ENCODE measurements at regions not wholly inside any gene's neighbourhood (a gene's known extent, or its start where the extent isn't known, plus 50 kb on each side); places are given as distances from the start of the nearest gene placed in this dataset.

- DNase-seq = peak in 1 of 3 donors; percentile 19
- Histone ChIP-seq H3K4me3 (ENCODE audit: low read length) (no peak overlapping the region), H3K27ac (ENCODE audit: low read length) (no peak overlapping the region), H3K27me3 (ENCODE audit: control insufficient read depth, insufficient read depth) (no peaks in the 10 kb centered on the region), H3K4me1 (ENCODE audit: control insufficient read depth, insufficient read depth, low read length) (no peaks in the 10 kb centered on the region), H3K9me3 (ENCODE audit: control insufficient read depth, low read length) (no peaks in the 10 kb centered on the region)
- ATAC-seq = peak; percentile 16 to 71
- intact Hi-C loops (cut with DNase I) = no loop called here
- WGBS = 21% methylated on average over 7 of the region's 7 CpGs
Observed at GRCh38 chr5:51657340-51658240, 274.3 kb downstream of the ISL1 start.

- DNase-seq = no peak
- 43% methylated on average over 2 of the region's 2 CpGs for WGBS
- intact Hi-C loops (cut with DNase I) = no loop called here
- Histone ChIP-seq H3K4me1 (ENCODE audit: control insufficient read depth, insufficient read depth, low read length) (no peaks in the 10 kb centered on the region), H3K27me3 (ENCODE audit: control insufficient read depth, insufficient read depth) (no peaks in the 10 kb centered on the region), H3K9me3 (ENCODE audit: control insufficient read depth, low read length) (no peaks in the 10 kb centered on the region), H3K4me3 (ENCODE audit: low read length) (no peak overlapping the region), H3K27ac (ENCODE audit: low read length) (no peak overlapping the region)
- ATAC-seq = no peak
Observed at GRCh38 chr5:51661646-51662265, 278.5 kb downstream of the ISL1 start.

- Histone ChIP-seq H3K4me1 (ENCODE audit: control insufficient read depth, insufficient read depth, low read length) (no peaks in the 10 kb centered on the region), H3K27me3 (ENCODE audit: control insufficient read depth, insufficient read depth) (no peaks in the 10 kb centered on the region), H3K4me3 (ENCODE audit: low read length) (no peak overlapping the region), H3K27ac (ENCODE audit: low read length) (no peak overlapping the region), H3K9me3 (ENCODE audit: control insufficient read depth, low read length) (no peaks in the 10 kb centered on the region)
- WGBS = 52% methylated on average over 4 of the region's 4 CpGs
- ATAC-seq (no peak), DNase-seq (no peak)
- intact Hi-C loops (cut with DNase I) = no loop called here
Observed at GRCh38 chr5:51664491-51665250, 281.4 kb downstream of the ISL1 start.

- DNase-seq = no peak
- intact Hi-C loops (cut with DNase I) = no loop called here
Observed at GRCh38 chr5:51665251-51665593, 282.0 kb downstream of the ISL1 start.

GRCh38 chr5:51669095-51669494 is 285.8 kb downstream of the ISL1 start:
- no peak overlapping the region for H3K4me3 ChIP-seq (ENCODE audit: low read length)
- no peaks in the 10 kb centered on the region for H3K4me1 ChIP-seq (ENCODE audit: control insufficient read depth, insufficient read depth, low read length)
- intact Hi-C loops (cut with DNase I) = no loop called here
- no peaks in the 10 kb centered on the region for H3K9me3 ChIP-seq (ENCODE audit: control insufficient read depth, low read length)
- ATAC-seq (no peak), DNase-seq (no peak)
- H3K27ac ChIP-seq (ENCODE audit: low read length) = no peak overlapping the region
- H3K27me3 ChIP-seq (ENCODE audit: control insufficient read depth, insufficient read depth) = no peaks in the 10 kb centered on the region
- 87% methylated on average over 4 of the region's 4 CpGs for WGBS

More at GRCh38 chr5:51665251-51665593, 282.0 kb downstream of the ISL1 start:
- no peaks in the 10 kb centered on the region for H3K9me3 ChIP-seq (ENCODE audit: control insufficient read depth, low read length)
- H3K4me1 ChIP-seq (ENCODE audit: control insufficient read depth, insufficient read depth, low read length) = no peaks in the 10 kb centered on the region
- H3K27me3 ChIP-seq (ENCODE audit: control insufficient read depth, insufficient read depth) = no peaks in the 10 kb centered on the region
- 73% methylated on average over 1 of the region's 1 CpG for WGBS
- H3K27ac ChIP-seq (ENCODE audit: low read length) = no peak overlapping the region
- H3K4me3 ChIP-seq (ENCODE audit: low read length) = no peak overlapping the region
- no peak for ATAC-seq

GRCh38 chr5:51678330-51678729 is 295.1 kb downstream of the ISL1 start:
- Histone ChIP-seq H3K27me3 (ENCODE audit: control insufficient read depth, insufficient read depth) (no peaks in the 10 kb centered on the region), H3K4me3 (ENCODE audit: low read length) (no peak overlapping the region), H3K27ac (ENCODE audit: low read length) (no peak overlapping the region), H3K4me1 (ENCODE audit: control insufficient read depth, insufficient read depth, low read length) (no peaks in the 10 kb centered on the region), H3K9me3 (ENCODE audit: control insufficient read depth, low read length) (no peaks in the 10 kb centered on the region)
- WGBS = 50% methylated on average over 3 of the region's 3 CpGs
- intact Hi-C loops (cut with DNase I) = no loop called here
- ATAC-seq = no peak
- no peak for DNase-seq

GRCh38 chr5:51679286-51679685 is 296.0 kb downstream of the ISL1 start:
- Histone ChIP-seq H3K27me3 (ENCODE audit: control insufficient read depth, insufficient read depth) (no peaks in the 10 kb centered on the region), H3K4me1 (ENCODE audit: control insufficient read depth, insufficient read depth, low read length) (no peaks in the 10 kb centered on the region), H3K27ac (ENCODE audit: low read length) (no peak overlapping the region), H3K9me3 (ENCODE audit: control insufficient read depth, low read length) (no peaks in the 10 kb centered on the region), H3K4me3 (ENCODE audit: low read length) (no peak overlapping the region)
- no peak for ATAC-seq
- intact Hi-C loops (cut with DNase I) = no loop called here
- DNase-seq = no peak

GRCh38 chr5:51684794-51685355 is 301.6 kb downstream of the ISL1 start:
- Histone ChIP-seq H3K27ac (ENCODE audit: low read length) (no peak overlapping the region), H3K4me3 (ENCODE audit: low read length) (no peak overlapping the region), H3K9me3 (ENCODE audit: control insufficient read depth, low read length) (no peaks in the 10 kb centered on the region), H3K27me3 (ENCODE audit: control insufficient read depth, insufficient read depth) (no peaks in the 10 kb centered on the region), H3K4me1 (ENCODE audit: control insufficient read depth, insufficient read depth, low read length) (no peaks in the 10 kb centered on the region)
- intact Hi-C loops (cut with DNase I) = loop anchor here in 1 of 4 donors (10.0 kb wide), 1 partner anchor 680 kb away; no protein-coding TSS in a partner anchor
- ATAC-seq (no peak), DNase-seq (no peak)
- WGBS = 72% methylated on average over 2 of the region's 2 CpGs

- no peaks in the 10 kb centered on the region for H3K27me3 ChIP-seq (ENCODE audit: control insufficient read depth, insufficient read depth)
- no peak for ATAC-seq
- intact Hi-C loops (cut with DNase I) = loop anchor here in 1 of 4 donors (10.0 kb wide), 1 partner anchor 679 kb away; no protein-coding TSS in a partner anchor
- no peak overlapping the region for H3K27ac ChIP-seq (ENCODE audit: low read length)
- WGBS = 67% methylated on average over 3 of the region's 3 CpGs
- no peaks in the 10 kb centered on the region for H3K4me1 ChIP-seq (ENCODE audit: control insufficient read depth, insufficient read depth, low read length)
- no peak for DNase-seq
- no peak overlapping the region for H3K4me3 ChIP-seq (ENCODE audit: low read length)
- H3K9me3 ChIP-seq (ENCODE audit: control insufficient read depth, low read length) = no peaks in the 10 kb centered on the region
Observed at GRCh38 chr5:51685419-51685818, 302.2 kb downstream of the ISL1 start.

GRCh38 chr5:51686622-51687021 is 303.4 kb downstream of the ISL1 start:
- Histone ChIP-seq H3K27me3 (ENCODE audit: control insufficient read depth, insufficient read depth) (no peaks in the 10 kb centered on the region), H3K4me3 (ENCODE audit: low read length) (no peak overlapping the region), H3K9me3 (ENCODE audit: control insufficient read depth, low read length) (no peaks in the 10 kb centered on the region), H3K4me1 (ENCODE audit: control insufficient read depth, insufficient read depth, low read length) (no peaks in the 10 kb centered on the region), H3K27ac (ENCODE audit: low read length) (no peak overlapping the region)
- WGBS = 77% methylated on average over 1 of the region's 1 CpG
- no peak for ATAC-seq
- DNase-seq = no peak
- intact Hi-C loops (cut with DNase I) = loop anchor here in 1 of 4 donors (10.0 kb wide), 1 partner anchor 678 kb away; no protein-coding TSS in a partner anchor

All from right cardiac atrium (tissue), 5 donors.